ENCODE measurements at regions not wholly inside any gene's neighbourhood (a gene's known extent, or its start where the extent isn't known, plus 50 kb on each side); places are given as distances from the start of the nearest gene placed in this dataset.

DNA sequence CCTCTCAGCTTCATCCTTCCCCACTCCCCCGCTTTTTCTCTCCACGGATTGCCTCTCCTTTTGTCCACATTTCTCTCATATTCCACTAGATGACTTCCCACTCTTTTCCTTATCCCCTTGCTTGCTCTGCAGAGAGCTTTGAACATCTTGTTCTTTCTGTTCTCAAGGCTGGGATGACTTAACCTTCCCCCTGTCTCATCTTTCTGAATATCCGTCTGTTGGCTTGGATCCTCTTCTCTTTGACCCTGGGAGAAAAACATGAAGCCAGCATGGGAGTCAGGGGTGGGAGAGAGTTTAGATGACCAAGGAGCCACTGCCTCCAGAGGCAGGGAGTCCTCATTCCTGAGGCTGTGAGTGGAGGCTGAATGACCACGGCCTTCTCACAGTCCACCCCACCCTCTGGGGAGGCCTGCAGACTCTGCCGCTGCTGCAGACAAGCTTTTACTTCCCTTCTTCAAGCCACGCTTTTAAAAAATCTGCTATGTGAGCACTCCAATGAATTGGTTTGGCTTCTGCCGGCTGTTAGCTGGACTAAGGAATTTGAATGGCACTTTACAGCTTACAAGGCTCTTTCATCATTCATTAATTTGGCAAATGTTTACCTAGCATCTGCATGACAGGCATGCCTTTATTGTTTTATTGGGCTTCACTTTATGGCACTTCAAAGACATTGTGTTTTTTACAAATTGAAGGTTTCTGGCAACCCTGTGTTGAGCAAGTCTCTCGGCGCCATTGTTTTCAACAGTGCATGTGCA is 111.6 kb upstream of the SLC6A6 start:
- Histone ChIP-seq H3K36me3 (ENCODE audit: control insufficient read depth, insufficient read depth, low read length) (no peaks in the 10 kb centered on the region), H3K27ac (ENCODE audit: low read depth, low read length) (peak overlapping the region; percentile 61; the same call in 1 of the 2 replicates), H3K4me1 (ENCODE audit: control insufficient read depth, insufficient read depth, low read length) (peaks cover 49% of the 10 kb centered on the region), H3K4me3 (ENCODE audit: low read depth, low read length) (no peak overlapping the region), H3K9ac (ENCODE audit: low read length) (peak overlapping the region; percentile 62), H3K27me3 (ENCODE audit: control insufficient read depth, insufficient read depth, low read length) (no peaks in the 10 kb centered on the region), H3K9me3 (ENCODE audit: control insufficient read depth, insufficient read depth, low read depth, low read length) (0 out of 2 replicates have a peak, but pooled peaks cover 4% of the 10 kb centered on the region)

DNA sequence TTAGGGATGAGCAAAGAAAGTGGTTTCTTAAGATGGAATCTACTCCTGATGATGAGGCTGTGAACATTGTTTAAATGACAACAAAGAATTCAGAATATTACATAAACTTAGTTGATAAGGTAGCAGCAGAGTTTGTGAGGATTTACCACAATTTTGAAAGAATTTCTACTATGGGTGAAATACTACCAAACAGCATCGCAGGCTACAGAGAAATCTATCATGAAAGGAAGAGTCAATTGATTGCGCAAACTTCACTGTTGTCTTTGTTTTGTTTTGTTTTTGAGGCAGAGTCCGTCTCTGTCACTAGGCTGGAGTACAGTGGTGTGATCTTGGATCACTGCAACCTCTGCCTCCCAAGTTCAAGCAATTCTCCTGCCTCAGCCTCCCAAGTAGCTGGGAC is 107.4 kb upstream of the SLC6A6 start:
- Histone ChIP-seq H3K9me3 (ENCODE audit: control insufficient read depth, insufficient read depth, low read depth, low read length) (0 out of 2 replicates have a peak, but pooled peaks cover 4% of the 10 kb centered on the region), H3K27me3 (ENCODE audit: control insufficient read depth, insufficient read depth, low read length) (no peaks in the 10 kb centered on the region), H3K9ac (ENCODE audit: low read length) (no peak overlapping the region)

DNA sequence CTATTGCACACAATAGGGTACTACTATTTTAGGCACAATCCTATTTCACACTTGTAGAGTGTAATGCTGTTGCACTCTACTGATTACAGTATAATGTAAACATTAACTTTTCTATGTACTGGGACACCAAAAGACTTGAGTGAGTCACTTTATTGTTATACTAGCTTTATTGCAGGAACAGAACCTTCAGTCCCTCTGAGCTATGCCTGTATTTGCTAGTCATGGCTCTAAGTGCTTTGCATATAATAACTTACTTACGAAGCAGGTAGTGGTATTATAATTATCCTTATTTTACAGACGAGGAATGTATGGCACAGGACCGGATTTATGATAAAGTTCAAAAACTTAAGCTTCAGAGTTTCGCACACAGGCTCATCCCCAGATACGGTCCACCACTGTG is 106.6 kb upstream of the SLC6A6 start:
- Histone ChIP-seq H3K9ac (ENCODE audit: low read length) (no peak overlapping the region), H3K4me3 (ENCODE audit: low read depth, low read length) (no peak overlapping the region), H3K27ac (ENCODE audit: low read depth, low read length) (no peak overlapping the region), H3K36me3 (ENCODE audit: control insufficient read depth, insufficient read depth, low read length) (no peaks in the 10 kb centered on the region), H3K4me1 (ENCODE audit: control insufficient read depth, insufficient read depth, low read length) (peaks cover 17% of the 10 kb centered on the region; the same call in 1 of the 2 replicates), H3K27me3 (ENCODE audit: control insufficient read depth, insufficient read depth, low read length) (no peaks in the 10 kb centered on the region), H3K9me3 (ENCODE audit: control insufficient read depth, insufficient read depth, low read depth, low read length) (0 out of 2 replicates have a peak, but pooled peaks cover 4% of the 10 kb centered on the region)

More for the DNA sequence above, 107.4 kb upstream of the SLC6A6 start:
- Histone ChIP-seq H3K4me3 (ENCODE audit: low read depth, low read length) (no peak overlapping the region), H3K36me3 (ENCODE audit: control insufficient read depth, insufficient read depth, low read length) (no peaks in the 10 kb centered on the region), H3K4me1 (ENCODE audit: control insufficient read depth, insufficient read depth, low read length) (peaks cover 24% of the 10 kb centered on the region; the same call in 1 of the 2 replicates), H3K27ac (ENCODE audit: low read depth, low read length) (no peak overlapping the region)

DNA sequence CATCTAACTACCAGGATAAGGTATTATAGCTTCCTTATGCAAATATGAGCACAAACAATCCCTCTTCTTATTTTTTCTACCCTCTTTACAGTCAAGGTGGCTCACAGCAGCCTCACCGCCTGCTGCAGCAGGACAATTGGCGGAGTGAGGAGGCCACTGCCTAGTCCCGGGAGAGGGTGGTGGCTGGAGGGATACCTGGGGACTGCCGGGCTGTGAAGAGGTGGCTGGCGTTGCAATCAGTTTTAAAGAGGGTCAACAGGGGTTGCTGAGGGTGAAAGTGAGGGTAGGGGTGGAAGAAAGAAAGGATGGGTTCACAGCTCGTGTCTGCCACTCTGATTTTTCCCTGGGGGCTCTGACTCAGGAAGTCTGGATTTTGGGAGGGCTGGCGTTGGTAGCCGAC is 105.1 kb upstream of the SLC6A6 start:
- Histone ChIP-seq H3K9ac (ENCODE audit: low read length) (no peak overlapping the region), H3K9me3 (ENCODE audit: control insufficient read depth, insufficient read depth, low read depth, low read length) (0 out of 2 replicates have a peak, but pooled peaks cover 4% of the 10 kb centered on the region), H3K4me3 (ENCODE audit: low read depth, low read length) (no peak overlapping the region), H3K27me3 (ENCODE audit: control insufficient read depth, insufficient read depth, low read length) (no peaks in the 10 kb centered on the region), H3K27ac (ENCODE audit: low read depth, low read length) (no peak overlapping the region), H3K4me1 (ENCODE audit: control insufficient read depth, insufficient read depth, low read length) (peaks cover 13% of the 10 kb centered on the region; the same call in 1 of the 2 replicates), H3K36me3 (ENCODE audit: control insufficient read depth, insufficient read depth, low read length) (no peaks in the 10 kb centered on the region)

DNA sequence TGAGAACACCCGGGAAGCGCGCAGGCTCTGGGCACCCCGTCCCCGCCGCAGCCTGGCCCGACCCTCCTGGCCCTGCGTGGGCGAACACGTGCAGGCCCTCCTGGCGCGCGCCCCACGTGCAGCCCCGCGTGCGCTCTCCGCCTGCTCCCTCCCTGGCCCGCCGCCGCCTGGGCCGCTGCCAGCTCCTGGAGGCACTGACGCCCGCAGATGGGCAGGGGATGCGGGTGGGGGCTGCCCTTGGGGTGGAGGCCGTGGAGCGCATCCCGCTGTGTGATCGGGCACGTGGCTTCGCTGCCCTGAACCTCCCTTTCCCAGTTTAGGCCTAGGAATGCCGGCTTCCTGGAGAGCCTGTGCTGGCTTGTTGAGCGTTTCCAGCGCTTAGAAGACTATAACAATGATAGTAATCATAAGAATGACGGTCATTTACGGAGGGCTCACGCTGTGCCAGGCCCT is 104.6 kb upstream of the SLC6A6 start:
- H3K9ac ChIP-seq (ENCODE audit: low read length), result no peak overlapping the region
- no peak overlapping the region for H3K4me3 ChIP-seq (ENCODE audit: low read depth, low read length)
- no peak overlapping the region for H3K27ac ChIP-seq (ENCODE audit: low read depth, low read length)
- H3K36me3 ChIP-seq (ENCODE audit: control insufficient read depth, insufficient read depth, low read length), result no peaks in the 10 kb centered on the region
- H3K9me3 ChIP-seq (ENCODE audit: control insufficient read depth, insufficient read depth, low read depth, low read length), result 0 out of 2 replicates have a peak, but pooled peaks cover 4% of the 10 kb centered on the region
- no peaks in the 10 kb centered on the region for H3K27me3 ChIP-seq (ENCODE audit: control insufficient read depth, insufficient read depth, low read length)
- H3K4me1 ChIP-seq (ENCODE audit: control insufficient read depth, insufficient read depth, low read length), result peaks cover 13% of the 10 kb centered on the region; the same call in 1 of the 2 replicates

DNA sequence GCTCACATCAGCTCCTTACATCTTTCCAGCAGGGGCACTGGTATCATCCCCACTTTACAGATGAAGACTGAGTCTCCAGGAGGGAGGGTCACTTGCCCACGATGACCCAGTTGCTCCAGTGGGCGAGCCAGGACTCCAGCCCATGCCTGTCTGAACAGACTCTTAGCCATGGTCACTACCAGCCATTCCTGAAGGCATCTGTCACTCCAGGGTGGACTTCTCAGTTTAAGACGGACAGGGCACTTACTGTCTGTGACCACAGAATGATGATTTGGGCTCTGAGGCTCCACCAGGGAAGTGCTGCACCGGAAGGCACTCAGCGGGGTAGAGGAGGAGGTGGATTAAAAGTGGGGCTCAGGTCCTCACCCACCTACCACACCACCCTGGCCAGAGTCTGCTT is 104.0 kb upstream of the SLC6A6 start:
- Histone ChIP-seq H3K4me3 (ENCODE audit: low read depth, low read length) (no peak overlapping the region), H3K9ac (ENCODE audit: low read length) (no peak overlapping the region), H3K27me3 (ENCODE audit: control insufficient read depth, insufficient read depth, low read length) (no peaks in the 10 kb centered on the region), H3K36me3 (ENCODE audit: control insufficient read depth, insufficient read depth, low read length) (no peaks in the 10 kb centered on the region), H3K4me1 (ENCODE audit: control insufficient read depth, insufficient read depth, low read length) (peaks cover 13% of the 10 kb centered on the region; the same call in 1 of the 2 replicates), H3K9me3 (ENCODE audit: control insufficient read depth, insufficient read depth, low read depth, low read length) (0 out of 2 replicates have a peak, but pooled peaks cover 4% of the 10 kb centered on the region), H3K27ac (ENCODE audit: low read depth, low read length) (no peak overlapping the region)

DNA sequence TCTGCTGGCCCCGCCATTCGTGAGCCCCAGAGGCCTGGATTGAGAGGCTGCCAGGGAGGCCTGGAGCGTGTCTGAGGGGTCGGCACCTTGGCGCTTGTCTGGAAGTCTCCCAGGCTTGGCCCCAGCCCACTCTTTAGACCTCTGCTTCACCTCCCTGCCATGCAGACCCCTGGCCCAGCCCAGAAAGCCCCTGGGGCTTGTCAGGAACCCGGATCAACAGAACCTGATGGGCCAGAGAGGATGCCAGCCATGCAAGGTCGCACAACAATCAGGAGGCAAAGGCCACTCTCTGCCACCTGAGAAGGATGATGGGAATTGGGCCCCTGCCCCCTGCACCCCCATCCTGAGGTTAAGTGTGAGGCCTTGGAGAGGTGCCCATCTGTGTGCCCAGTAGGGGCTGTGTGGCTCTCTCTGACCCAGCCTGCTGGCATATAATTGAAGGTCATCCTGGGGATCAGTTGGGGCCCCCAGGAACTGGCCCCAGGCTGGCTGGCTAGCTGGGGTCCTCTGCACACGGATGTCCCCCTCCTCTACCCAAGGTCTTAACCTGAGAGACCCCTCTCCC is 103.3 kb upstream of the SLC6A6 start:
- Histone ChIP-seq H3K4me1 (ENCODE audit: control insufficient read depth, insufficient read depth, low read length) (peaks cover 13% of the 10 kb centered on the region; the same call in 1 of the 2 replicates), H3K9ac (ENCODE audit: low read length) (no peak overlapping the region), H3K36me3 (ENCODE audit: control insufficient read depth, insufficient read depth, low read length) (no peaks in the 10 kb centered on the region), H3K27ac (ENCODE audit: low read depth, low read length) (no peak overlapping the region), H3K9me3 (ENCODE audit: control insufficient read depth, insufficient read depth, low read depth, low read length) (0 out of 2 replicates have a peak, but pooled peaks cover 4% of the 10 kb centered on the region), H3K4me3 (ENCODE audit: low read depth, low read length) (no peak overlapping the region), H3K27me3 (ENCODE audit: control insufficient read depth, insufficient read depth, low read length) (no peaks in the 10 kb centered on the region)

DNA sequence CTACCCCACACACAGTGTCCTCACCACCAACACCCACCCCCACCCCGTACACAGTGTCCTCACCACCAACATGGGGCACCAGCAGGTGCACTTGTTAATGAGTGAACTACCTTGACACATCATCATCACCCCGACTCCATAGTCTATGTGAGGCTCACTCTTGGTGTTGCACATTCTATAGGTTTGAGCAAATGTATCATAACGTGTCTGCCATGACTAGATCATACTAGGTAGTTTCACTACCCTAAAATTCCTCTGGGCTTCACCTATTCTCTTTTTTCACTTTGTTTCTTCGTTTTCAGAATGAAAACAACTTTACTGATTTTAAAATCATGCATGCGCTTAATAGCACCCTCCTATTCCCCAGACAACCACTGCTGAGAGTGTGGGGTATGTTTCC is 102.6 kb upstream of the SLC6A6 start:
- Histone ChIP-seq H3K9ac (ENCODE audit: low read length) (no peak overlapping the region), H3K36me3 (ENCODE audit: control insufficient read depth, insufficient read depth, low read length) (no peaks in the 10 kb centered on the region), H3K9me3 (ENCODE audit: control insufficient read depth, insufficient read depth, low read depth, low read length) (0 out of 2 replicates have a peak, but pooled peaks cover under 1% of the 10 kb centered on the region), H3K4me3 (ENCODE audit: low read depth, low read length) (no peak overlapping the region), H3K27ac (ENCODE audit: low read depth, low read length) (no peak overlapping the region), H3K27me3 (ENCODE audit: control insufficient read depth, insufficient read depth, low read length) (no peaks in the 10 kb centered on the region), H3K4me1 (ENCODE audit: control insufficient read depth, insufficient read depth, low read length) (peaks cover 19% of the 10 kb centered on the region; the same call in 1 of the 2 replicates)

DNA sequence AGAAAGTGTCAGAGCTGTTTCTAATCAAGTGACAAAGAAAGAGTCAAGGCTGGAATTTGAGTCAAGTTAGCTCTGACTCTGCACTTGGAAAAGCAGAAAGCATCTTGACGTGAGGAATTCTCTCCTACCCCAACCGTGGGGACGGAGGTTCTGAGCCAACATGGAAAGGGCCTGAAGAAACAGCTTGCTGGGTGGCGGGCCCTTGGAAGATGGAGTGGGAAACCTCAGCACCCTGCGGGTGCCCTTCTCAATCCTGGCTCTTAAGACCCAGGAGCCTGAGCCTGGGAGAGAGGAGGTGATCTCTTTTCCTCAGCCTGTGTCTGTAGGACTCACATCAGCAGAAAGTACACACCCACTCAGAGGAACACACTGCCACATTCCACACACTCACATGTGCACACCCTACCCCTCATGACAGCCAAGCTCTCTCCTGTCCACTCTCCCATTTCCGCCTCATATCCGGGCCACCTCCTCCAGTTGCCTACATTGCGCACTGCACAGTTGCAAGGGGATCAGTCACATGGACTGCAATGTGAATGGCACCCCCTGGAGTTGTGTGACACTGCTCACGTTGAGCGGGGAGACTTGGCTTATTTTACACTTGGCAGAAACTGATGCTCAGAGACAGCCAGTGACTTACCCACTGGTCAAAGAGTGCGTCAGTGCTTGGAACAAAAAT is 101.5 kb upstream of the SLC6A6 start:
- no peaks in the 10 kb centered on the region for H3K27me3 ChIP-seq (ENCODE audit: control insufficient read depth, insufficient read depth, low read length)

DNA sequence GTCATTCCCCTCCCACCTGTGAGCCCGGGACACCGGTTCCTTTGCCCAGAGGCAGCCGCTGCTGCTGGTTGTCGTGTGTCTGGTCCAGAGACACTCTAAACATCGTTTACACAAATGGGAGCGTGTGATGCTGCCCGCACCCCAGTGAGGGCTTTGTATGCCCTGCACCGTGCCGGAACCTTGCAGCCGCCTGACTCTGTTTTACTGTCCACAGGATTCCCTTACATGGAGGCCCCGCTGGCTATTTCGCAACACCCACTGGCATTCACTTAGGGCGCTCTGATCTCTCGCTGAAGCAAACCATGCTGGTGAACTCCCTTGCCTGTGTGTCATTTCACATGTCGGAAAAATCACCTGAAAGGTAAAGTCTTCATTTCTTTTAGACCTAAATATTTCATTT is 100.8 kb upstream of the SLC6A6 start:
- Histone ChIP-seq H3K36me3 (ENCODE audit: control insufficient read depth, insufficient read depth, low read length) (no peaks in the 10 kb centered on the region), H3K27ac (ENCODE audit: low read depth, low read length) (no peak overlapping the region), H3K4me1 (ENCODE audit: control insufficient read depth, insufficient read depth, low read length) (peaks cover 24% of the 10 kb centered on the region; the same call in 1 of the 2 replicates), H3K4me3 (ENCODE audit: low read depth, low read length) (no peak overlapping the region), H3K9ac (ENCODE audit: low read length) (no peak overlapping the region), H3K27me3 (ENCODE audit: control insufficient read depth, insufficient read depth, low read length) (no peaks in the 10 kb centered on the region), H3K9me3 (ENCODE audit: control insufficient read depth, insufficient read depth, low read depth, low read length) (no peaks in the 10 kb centered on the region)

More for the DNA sequence above, 101.5 kb upstream of the SLC6A6 start:
- Histone ChIP-seq H3K9me3 (ENCODE audit: control insufficient read depth, insufficient read depth, low read depth, low read length) (no peaks in the 10 kb centered on the region), H3K4me3 (ENCODE audit: low read depth, low read length) (no peak overlapping the region), H3K9ac (ENCODE audit: low read length) (no peak overlapping the region), H3K27ac (ENCODE audit: low read depth, low read length) (no peak overlapping the region), H3K36me3 (ENCODE audit: control insufficient read depth, insufficient read depth, low read length) (no peaks in the 10 kb centered on the region), H3K4me1 (ENCODE audit: control insufficient read depth, insufficient read depth, low read length) (peaks cover 23% of the 10 kb centered on the region; the same call in 1 of the 2 replicates)
